NCI-H82 treated with DMSO at 0.1 percent for 48 hours (cell line): ENCODE measurements at regions not wholly inside any gene's neighbourhood (a gene's known extent, or its start where the extent isn't known, plus 50 kb on each side); places are given as distances from the start of the nearest gene placed in this dataset.
"Not testable (repeated sequence)": the region's sequence is repeated elsewhere in the genome, so short reads cannot be mapped to it uniquely, and the experiment has no call there.

Source experiments
- DNase-seq: peaks from one replicate; lab custom pipeline; 2025; ENCODE audit not compliant: unreplicated experiment; lab: John Stamatoyannopoulos, UW

DNA sequence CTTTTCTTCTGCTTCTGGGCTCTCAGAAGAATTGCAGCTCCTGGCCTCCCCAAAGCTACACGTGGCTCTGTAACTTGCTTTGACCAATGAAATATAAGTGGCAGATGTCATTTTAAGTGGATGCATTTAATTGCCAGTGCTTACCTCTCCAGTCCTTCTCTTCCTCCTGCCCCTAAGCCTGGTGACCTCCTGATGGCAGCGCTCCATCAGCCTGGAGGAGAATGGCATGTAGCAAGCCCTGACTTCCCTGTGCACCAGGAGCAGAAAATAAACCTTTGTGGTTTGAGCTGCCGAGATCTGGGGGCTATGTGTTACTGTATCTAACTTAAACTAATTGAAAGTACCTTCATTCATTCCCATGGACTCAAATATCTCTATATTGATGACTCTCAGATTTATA, 304.7 kb upstream of the CHRNA7 start:
- not testable (repeated sequence) for DNase-seq

DNA sequence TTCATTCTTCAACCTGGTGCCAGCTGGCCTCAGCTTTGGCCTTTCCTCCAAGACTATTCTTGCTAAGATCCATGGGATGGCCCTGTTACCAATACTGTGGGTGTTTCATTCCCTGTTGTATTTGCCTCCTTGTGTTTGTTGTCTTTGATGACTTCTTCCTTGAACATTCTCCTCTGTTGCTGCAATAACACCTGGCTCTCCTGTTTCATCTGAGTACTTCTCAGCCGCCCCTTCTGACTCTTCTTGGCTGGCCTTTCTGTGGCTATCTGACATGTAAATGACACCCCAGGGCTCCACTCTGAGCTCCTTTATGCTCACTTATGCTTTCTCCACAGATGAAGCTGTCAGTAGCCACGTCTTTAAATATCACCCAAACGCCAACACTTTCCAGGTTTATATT, 302.7 kb upstream of the CHRNA7 start:
- DNase-seq, result no peak

GRCh38 chr15:31732726-31733125, 297.6 kb upstream of the CHRNA7 start:
- DNase-seq, result no peak

GRCh38 chr15:31733424-31733823, 296.9 kb upstream of the CHRNA7 start:
- DNase-seq, result no peak

- peak; percentile 96 for DNase-seq
These were observed 290.1 kb upstream of the CHRNA7 start for GRCh38 chr15:31740203-31740602.

- no peak for DNase-seq
These were observed 284.5 kb upstream of the CHRNA7 start for GRCh38 chr15:31745841-31746240.

DNA sequence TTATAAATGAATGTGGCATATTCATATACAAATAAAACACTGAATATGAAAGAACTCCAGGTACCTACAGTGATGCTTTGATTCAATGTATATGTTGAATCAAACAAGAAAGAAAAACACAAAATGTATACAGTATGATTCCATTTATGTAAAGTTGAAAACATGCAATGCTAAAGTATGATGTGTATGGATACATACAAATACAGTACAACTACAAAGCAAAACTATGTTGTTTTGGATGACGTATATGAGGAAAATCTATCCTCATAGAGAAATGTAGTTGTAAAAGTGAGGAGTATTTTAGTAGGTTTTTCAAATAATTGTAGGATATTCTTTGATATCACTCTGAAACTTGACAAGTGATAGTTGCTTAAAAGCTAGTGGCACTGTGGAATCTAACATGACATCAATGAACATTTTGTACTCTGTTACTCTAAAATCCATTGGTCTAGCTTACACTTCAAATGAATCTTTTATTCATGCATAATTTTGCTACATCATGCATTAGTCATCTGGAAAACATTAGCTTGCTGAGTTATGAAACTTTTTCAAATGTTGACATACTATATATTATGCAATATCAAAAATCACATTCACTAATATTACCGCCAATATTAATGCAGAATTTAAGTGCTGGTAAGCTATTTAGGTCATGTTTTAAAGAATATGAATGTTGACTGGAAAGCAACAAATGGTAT, 278.1 kb upstream of the CHRNA7 start:
- DNase-seq, result no peak

DNA sequence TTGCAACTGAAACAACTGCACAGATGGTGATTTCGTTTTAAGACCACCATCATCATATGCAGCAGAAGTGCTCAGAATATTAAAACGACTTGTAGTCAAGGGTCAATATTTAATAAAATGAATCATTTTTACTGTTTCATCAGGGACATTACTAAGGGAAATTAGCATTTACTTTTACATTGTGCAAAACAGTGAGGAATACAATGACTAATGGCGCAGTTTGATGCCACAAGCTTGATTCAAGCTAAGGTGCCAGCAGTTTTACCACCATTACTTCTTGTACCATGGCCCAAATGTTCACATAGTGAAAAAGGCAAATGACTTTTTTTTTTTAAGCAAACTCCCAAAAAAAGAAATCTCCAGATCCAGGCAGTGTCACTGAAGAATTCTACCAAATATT, 277.4 kb upstream of the CHRNA7 start:
- DNase-seq, result no peak

DNA sequence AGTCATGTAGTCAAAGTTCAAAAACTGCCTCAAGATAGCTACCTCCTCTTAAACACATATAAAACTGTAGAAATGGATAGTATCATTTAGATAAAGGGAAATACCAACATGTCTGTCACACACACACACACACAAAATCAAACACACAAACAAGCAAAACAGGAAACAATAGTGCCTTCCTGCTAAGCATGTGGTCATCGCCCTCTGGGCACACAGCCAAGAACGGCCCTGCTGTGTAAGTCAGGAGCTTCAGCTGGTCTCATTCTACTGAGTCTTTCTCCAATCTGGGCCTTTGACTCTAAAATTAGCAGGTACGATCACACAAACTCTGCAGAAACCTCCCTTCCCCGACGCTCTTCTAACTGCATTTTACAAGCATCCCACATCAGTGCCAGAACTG, 272.2 kb upstream of the CHRNA7 start:
- DNase-seq, result no peak

DNA sequence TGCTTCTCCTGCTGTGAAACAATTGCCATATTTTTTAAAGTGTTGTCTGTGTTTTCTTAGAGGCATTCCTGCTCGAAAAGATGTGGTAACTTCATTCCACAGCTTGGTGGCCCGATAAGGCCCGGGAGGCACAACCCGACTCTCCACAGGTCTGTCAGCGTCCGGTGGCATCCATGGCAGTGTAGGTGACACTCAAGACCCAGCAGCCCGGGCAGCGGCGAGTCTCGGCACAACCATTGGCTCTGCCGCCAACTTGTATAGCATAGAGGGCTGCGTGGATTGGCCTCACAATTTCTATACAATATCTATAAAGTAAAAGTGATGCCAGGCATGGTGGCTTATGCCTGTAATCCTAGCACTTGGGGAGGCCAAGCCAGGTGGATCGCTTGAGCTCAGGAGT, 262.3 kb upstream of the CHRNA7 start:
- no peak for DNase-seq

DNA sequence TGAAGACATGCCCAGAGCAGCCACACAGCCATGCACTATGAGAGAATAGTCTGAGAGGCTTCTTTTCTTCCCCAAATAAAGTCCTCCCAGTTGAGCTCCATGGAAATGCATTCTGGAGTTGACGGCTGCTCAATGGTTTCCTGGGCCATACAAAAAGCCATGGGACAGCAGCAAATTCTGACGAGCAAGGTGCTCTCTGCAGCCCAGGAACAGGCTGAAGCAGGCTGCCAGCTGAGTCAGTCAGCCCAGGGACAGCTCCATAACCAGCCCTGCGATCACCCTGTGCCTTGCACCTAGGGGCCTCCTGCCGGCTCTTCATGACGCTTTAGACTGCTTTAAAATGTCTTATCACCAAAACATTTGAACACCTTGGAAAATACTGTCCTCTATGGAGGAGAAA, 256.3 kb upstream of the CHRNA7 start:
- DNase-seq, result no peak

GRCh38 chr15:31776039-31776438, 254.3 kb upstream of the CHRNA7 start:
- DNase-seq, result no peak

GRCh38 chr15:31781261-31781660, 249.1 kb upstream of the CHRNA7 start:
- no peak for DNase-seq

DNA sequence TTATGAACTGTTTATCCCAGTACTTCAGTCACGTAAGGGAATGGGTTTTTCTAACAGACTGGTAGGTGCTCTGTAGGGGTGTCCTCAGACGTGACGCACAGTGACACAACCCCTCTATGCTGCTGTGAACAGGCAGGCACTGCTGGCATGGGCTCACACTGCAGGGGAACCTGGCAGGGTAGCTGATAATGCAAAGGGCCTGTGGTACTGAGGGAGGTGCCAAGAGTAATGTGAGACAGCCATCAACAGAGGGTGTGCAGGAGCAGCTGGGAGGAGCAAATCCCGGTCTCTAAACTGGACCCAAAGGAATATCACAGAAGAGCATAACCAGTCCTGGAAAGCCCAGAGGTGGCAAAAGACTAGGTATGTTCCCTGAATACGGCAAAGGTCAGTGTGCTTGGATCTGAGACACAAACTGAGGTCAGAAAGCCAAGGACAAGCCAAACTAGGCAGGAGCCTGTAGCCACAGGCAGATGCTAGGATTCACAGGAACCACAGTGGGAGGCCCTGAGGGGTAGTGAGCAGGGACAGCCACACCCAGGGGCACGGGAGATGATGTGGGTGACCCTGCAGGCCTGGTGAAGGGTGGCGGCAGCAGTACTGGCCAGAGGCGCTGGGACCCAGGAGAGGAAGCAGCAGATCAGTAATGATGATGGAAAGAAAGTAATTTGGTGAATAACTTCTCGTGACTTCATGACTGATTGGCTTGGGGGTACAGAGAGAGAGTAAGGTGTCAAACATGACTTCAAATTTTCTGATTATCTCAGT, 248.1 kb upstream of the CHRNA7 start:
- DNase-seq, result no peak

DNA sequence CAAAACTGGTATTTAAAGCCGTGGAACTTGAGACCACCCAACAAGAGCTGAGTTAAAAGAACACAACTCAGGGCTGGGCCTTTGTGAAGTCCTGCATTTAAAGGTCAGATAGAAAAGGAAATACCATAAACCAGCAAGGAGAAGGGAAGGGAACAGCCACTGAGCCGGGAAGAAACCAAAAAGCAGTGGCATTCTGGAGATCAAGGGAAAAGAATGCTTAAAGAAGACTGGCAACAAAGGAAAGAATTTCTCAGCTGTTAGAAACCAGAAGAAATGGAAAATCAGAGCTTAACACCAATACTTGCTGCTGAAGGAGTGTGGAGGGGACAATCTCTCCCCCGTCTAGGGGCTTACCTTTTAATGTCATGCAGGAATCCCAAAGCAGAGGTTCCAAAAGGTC, 247.4 kb upstream of the CHRNA7 start:
- DNase-seq, result no peak

- DNase-seq, result no peak
These were observed 244.0 kb upstream of the CHRNA7 start for GRCh38 chr15:31786360-31786759.

DNA sequence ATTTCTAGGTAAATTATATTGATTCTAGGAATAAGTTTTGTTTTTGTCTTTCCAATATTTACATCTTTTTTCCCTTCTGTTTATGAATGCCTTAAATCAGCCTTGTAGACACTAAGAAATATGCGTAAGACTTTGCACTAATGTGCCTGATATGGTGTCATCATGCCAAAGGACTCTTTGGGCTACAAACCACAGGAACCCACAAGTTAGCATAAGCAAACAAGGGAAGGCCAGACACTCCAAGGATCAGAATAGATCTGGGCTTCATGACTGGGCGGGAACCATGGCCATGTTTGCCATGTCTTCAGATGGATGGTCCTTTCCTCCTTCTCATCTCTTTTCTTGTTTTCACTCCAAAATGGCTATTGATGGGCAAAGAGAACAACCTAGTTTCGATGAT, 242.2 kb upstream of the CHRNA7 start:
- no peak for DNase-seq

GRCh38 chr15:31792611-31793199, 237.6 kb upstream of the CHRNA7 start:
- DNase-seq, result no peak

DNA sequence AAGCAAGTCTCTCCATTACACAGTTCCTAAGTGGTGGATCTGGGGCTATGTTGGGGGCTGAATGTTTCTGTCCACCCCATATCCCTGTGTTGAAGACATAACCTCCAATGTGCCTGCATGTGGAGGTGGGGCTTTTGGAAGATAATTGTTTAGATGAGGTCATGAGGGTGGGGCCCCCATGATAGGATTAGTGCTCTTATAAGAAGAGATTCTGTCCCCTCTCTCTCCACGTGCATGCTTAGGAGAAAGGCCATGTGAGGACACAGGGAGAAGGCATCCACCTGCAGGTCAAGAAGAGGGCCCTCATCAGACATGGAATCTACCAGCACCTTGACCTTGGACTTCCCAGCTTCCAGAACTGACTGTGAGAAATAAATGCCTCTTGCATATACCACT, 231.0 kb upstream of the CHRNA7 start:
- peak; percentile 25 for DNase-seq

DNA sequence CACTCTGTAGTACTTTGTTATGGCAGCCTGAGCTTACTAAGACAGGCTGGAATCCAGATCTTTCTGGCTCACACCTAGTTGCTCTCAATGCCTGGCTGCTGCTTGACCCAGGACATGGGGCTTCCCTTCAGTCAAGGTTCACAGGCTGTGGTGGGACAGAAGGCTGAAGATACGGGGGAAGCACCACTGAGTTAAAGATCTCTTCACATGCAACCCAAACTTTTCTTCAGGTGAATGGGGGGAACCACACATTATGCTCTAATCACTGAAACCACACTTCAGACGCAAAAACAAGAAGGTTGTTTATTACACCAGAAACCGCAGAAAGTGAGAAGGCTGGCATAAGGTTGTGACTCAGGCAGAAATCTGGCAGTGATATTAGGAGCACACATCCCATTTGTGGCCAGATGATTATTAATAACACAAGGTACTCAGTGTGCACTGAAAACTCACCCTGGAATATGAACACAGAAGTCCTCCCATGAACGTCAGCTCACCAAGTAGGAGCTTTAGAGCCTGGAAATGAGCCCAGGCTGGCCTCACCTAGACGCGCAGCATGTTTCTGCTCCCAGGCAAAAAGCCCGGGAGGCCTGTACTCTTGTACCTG, 230.5 kb upstream of the CHRNA7 start:
- DNase-seq, result no peak

GRCh38 chr15:31801152-31801551, 229.2 kb upstream of the CHRNA7 start:
- no peak for DNase-seq

DNA sequence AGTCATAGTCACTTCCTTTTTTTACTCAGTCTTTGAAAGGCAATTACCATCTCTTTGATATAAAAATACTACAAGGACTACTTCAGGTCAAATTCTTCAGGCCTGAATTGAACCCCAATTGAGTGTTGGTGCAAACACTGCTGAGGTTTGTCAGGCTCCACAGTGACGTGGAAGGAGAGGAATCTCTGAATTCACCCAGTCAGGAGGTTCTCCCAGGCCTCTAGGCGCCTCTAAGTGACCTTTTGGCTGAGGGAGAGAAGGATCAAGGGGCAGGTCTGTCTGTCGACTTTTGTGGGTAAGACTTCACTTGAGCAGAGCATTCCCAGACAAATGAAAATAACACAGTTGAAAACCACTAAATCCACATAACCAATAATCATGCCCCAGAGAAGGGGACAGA, 227.6 kb upstream of the CHRNA7 start:
- no peak for DNase-seq
